ENCODE measurements at regions not wholly inside any gene's neighbourhood (a gene's known extent, or its start where the extent isn't known, plus 50 kb on each side); places are given as distances from the start of the nearest gene placed in this dataset.
"Not testable (repeated sequence)": the region's sequence is repeated elsewhere in the genome, so short reads cannot be mapped to it uniquely, and the experiment has no call there.

DNA sequence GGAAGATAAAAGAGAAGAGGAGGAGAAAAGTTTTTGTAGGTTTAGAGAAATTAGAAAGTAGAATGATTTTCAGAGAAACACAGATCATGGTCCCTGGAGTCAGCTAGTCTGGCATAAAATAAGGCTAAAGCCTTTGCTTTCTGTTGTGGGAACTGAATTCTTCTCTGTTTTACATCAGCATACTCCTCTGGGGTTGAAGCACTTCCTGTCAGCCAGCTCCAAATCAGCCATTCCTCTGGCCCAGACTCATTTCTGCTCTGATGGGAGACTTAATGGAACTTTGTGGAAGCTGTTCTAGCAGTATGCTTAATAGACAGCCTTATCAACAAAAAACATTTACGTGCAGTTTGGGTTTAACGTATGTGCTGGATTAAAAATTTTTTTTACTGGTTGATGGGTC lies 143.2 kb downstream of the HMHB1 start:
- no peak for DNase-seq (ENCODE audit: low spot score)

- DNase-seq (ENCODE audit: low spot score) = no peak
Observed at GRCh38 chr5:143957455-143957854, 145.5 kb downstream of the HMHB1 start.

DNA sequence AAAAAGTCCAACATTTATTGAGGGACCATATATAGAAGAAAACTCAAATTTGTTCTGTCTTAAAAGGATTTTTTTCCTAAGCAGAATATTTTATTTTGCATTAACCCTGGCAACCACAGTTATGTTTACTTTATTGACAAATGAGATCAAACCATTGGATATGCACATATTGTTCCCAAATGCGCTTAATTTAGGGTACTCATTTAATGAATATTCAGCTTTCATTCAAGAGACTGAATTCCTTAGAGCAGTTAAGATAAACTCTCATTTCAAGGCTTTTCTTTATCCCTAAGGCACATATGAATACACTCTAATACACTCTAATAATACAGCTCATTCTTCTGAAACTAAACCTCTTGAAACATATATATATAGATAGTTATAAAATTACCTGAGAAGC lies 150.2 kb downstream of the HMHB1 start:
- DNase-seq (ENCODE audit: low spot score) = no peak

DNA sequence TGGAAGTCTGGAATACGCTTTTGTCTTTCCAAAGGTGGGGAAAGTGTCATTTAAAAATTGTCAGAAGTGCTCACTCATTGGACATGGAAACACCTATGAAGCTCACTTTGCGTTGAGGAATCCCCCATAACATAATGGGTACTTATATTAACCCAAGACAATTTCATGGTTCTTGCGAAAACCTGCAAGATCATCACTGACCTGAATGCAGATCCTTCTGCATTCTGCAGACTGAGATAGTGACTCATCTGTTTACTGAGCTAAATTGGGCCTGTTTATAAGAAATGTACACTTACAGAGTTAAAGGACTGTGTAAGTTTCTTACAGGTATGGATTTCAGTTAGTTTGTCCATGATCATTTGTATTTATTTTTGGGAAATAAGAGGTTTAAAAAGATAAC lies 153.0 kb downstream of the HMHB1 start:
- DNase-seq (ENCODE audit: low spot score) = no peak

GRCh38 chr5:143966280-143966679 lies 154.3 kb downstream of the HMHB1 start:
- no peak for DNase-seq (ENCODE audit: low spot score)

GRCh38 chr5:143968071-143968878 lies 156.3 kb downstream of the HMHB1 start:
- DNase-seq (ENCODE audit: low spot score) = peak; percentile 52

GRCh38 chr5:143970159-143970558 lies 158.2 kb downstream of the HMHB1 start:
- no peak for DNase-seq (ENCODE audit: low spot score)

- DNase-seq (ENCODE audit: low spot score) = no peak
Observed at GRCh38 chr5:143972068-143972467, 160.1 kb downstream of the HMHB1 start.

- DNase-seq (ENCODE audit: low spot score) = no peak
Observed at GRCh38 chr5:143976055-143976454, 164.1 kb downstream of the HMHB1 start.

DNA sequence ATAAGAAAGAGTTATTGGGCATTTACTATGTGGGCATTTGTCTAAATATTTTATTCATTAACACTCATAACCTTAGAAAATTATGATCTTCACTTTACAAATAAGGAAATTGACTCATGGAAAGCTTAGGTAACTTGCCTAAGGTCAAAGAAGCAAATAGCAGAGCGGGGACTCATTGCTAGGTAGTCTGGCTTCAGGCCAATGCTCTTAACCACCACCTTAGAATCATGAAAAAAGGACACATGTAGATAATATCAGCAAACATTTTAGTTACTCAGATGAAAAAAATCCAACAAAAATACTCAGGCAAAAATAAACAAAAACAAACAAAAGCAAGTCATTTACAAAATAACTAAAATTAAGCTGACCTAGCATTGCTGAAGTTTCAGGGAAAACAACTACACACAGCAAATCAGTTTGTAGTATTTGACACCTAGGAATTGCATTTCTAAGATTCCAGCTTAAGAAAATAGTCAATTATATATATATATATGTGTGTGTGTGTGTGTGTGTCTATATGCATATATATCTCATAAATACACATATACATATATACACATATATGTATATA lies 166.0 kb downstream of the HMHB1 start:
- DNase-seq (ENCODE audit: low spot score) = no peak

GRCh38 chr5:143979044-143979690 lies 167.2 kb downstream of the HMHB1 start:
- no peak for DNase-seq (ENCODE audit: low spot score)

- no peak for DNase-seq (ENCODE audit: low spot score)
Observed at GRCh38 chr5:143980506-143980905, 168.5 kb downstream of the HMHB1 start.

- not testable (repeated sequence) for DNase-seq (ENCODE audit: low spot score)
Observed at GRCh38 chr5:143982957-143983356, 171.0 kb downstream of the HMHB1 start.

DNA sequence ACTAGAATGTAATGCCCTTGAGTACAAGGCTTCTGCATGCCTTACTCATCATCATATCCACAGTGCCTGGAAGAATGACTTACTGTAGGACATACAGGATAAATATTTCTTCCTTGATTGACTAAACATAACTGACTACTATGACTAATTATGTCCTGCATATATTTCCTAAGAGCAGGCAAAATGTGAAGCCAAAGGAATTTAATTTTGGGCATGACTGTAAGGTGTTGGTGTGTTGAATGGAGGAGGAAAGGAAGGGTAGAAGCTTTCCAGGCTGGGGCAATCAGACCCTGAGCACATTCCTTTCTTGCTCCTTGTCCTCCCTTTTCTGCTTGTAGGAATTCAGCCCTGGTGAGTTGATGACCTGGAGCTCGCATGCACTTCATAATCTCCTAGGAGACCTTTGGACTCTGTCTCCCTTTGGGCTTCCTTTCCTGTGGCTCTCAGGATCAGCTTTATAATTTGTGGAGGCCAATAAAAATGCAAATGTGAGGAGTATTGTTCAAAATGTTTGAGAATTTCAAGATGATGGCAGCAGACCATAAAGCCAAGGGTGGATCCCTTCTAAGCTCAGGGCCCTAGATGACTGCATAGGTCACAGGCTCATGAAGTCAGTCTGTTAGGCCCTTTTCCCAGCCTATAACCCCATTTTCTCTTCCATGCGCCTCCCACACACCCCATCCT lies 174.0 kb downstream of the HMHB1 start:
- DNase-seq (ENCODE audit: low spot score) = no peak

- DNase-seq (ENCODE audit: low spot score) = no peak
Observed at GRCh38 chr5:143986516-143987212, 174.7 kb downstream of the HMHB1 start.

DNA sequence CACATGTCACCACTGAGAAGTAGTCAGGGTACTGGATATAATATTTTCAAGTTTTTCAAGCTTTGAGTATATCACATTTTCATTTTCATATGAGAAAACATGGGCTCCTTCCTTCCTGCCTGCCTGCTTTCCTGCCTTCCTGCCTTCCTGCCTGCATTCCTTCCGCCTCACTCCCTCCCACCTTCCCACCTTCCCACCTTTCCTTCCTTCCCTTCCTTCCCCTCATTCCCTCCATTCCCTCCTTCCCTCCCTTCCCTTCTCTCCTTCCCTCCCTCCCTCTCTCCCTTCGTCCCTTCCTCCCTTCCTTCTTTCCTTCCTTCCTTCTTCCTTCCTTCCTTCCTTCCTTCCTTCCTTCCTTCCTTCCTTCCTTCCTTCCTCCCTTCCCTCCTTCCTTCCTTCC lies 175.3 kb downstream of the HMHB1 start:
- DNase-seq (ENCODE audit: low spot score) = no peak

DNA sequence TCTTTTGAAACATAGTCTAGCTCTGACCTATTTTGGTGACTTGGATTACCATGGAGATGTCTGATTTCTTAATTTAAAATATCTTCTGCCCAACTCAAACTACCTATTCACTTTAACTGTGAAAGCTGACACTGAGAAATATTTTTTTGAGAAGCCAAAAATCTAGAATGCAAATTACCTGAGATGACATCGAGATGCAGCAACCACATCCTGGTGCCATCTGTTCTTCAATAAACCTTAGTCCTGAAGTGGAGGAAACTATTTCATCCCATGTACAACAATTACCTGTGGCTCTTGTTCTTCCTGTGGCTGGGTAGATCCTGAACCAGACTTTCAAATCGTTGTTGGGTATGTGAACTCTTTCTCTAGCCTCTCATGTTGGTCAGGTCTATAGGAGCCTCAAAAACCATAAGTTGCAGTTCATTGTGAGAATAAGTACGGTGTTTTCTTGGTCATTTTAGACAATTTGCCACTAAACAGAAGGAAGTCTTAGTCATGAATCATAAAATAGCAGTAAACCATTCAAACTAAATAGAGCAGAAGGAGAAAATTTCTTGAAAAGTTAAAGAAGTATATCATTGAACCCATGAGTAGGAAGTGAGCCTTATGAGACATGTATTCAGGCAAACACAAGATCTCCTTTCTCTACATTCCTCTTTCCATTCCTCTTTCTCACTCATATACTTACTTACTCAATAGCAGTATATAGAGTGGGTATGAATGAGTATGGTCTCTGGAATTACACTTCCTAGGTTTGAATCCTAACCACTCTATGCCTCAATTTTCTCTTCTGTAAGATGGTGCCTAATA lies 176.0 kb downstream of the HMHB1 start:
- no peak for DNase-seq (ENCODE audit: low spot score)

GRCh38 chr5:143992496-143992895 lies 178.0 kb downstream of the YIPF5 start:
- DNase-seq (ENCODE audit: low spot score) = no peak

- DNase-seq (ENCODE audit: low spot score) = no peak
Observed at GRCh38 chr5:144002876-144003275, 167.6 kb downstream of the YIPF5 start.

GRCh38 chr5:144003636-144004035 lies 166.8 kb downstream of the YIPF5 start:
- no peak for DNase-seq (ENCODE audit: low spot score)

- DNase-seq (ENCODE audit: low spot score) = no peak
Observed at GRCh38 chr5:144004146-144004545, 166.3 kb downstream of the YIPF5 start.
